Fibroblast of villous mesenchyme (primary cell): ENCODE measurements at regions not wholly inside any gene's neighbourhood (a gene's known extent, or its start where the extent isn't known, plus 50 kb on each side); places are given as distances from the start of the nearest gene placed in this dataset.
"Not testable (repeated sequence)": the region's sequence is repeated elsewhere in the genome, so short reads cannot be mapped to it uniquely, and the experiment has no call there.

Source experiments
- DNase-seq: peaks from one replicate; pipeline ENCODE4 v3.0.0-alpha.2; 2010; ENCODE audit warnings: low read depth
- H3K4me3 ChIP-seq: 2 replicates; pipeline ENCODE4 v1.5.1; 2011; ENCODE audit warnings: low read depth, mild to moderate bottlenecking, low read length
- TF ChIP-seq, protein P1 (sequence below): IDR thresholded peaks from 2 replicates; pipeline ENCODE4 v1.5.1; 2012; ENCODE audit warnings: low read depth, mild to moderate bottlenecking, low read length; ENCODE audit not compliant: insufficient read depth

DNA sequence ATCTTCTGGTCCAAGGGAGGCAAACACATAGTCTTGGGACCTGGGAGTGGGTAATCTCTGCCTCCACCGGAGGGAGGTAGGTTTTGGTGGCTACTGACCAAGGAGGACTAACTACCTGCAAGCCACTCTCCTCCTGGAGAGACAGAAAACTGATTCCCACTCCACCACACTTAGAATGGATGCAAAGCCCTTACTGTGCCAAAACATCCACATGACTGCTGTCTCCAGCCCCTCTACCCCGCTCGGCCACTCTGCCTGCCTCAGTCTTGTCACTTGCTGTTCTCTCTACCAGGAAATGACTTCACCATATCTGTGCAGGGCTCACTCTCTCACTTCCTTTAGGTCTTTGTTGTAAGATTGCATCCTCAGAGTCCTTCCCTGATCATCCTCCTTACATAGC, 129.5 kb upstream of the ARG1 start:
- TF ChIP-seq, protein P1, sequence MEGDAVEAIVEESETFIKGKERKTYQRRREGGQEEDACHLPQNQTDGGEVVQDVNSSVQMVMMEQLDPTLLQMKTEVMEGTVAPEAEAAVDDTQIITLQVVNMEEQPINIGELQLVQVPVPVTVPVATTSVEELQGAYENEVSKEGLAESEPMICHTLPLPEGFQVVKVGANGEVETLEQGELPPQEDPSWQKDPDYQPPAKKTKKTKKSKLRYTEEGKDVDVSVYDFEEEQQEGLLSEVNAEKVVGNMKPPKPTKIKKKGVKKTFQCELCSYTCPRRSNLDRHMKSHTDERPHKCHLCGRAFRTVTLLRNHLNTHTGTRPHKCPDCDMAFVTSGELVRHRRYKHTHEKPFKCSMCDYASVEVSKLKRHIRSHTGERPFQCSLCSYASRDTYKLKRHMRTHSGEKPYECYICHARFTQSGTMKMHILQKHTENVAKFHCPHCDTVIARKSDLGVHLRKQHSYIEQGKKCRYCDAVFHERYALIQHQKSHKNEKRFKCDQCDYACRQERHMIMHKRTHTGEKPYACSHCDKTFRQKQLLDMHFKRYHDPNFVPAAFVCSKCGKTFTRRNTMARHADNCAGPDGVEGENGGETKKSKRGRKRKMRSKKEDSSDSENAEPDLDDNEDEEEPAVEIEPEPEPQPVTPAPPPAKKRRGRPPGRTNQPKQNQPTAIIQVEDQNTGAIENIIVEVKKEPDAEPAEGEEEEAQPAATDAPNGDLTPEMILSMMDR = no peak
- no peak for DNase-seq
- H3K4me3 ChIP-seq = no peak overlapping the region

DNA sequence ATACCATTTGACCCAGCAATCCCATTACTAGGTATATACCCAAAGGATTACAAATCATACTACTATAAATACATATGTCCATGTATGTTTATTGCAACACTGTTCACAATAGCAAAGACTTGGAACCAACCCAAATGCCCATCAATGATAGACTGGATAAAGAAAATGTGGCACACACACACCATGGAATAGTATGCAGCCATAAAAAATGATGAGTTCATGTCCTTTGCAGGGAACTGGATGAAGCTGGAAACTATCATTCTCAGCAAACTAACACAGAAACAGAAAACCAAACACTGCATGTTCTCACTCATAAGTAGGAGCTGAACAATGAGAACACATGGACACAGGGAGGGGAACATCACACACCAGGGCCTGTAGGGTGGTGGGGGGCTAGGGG, 127.7 kb upstream of the ARG1 start:
- not testable (repeated sequence) for DNase-seq, H3K4me3 ChIP-seq

DNA sequence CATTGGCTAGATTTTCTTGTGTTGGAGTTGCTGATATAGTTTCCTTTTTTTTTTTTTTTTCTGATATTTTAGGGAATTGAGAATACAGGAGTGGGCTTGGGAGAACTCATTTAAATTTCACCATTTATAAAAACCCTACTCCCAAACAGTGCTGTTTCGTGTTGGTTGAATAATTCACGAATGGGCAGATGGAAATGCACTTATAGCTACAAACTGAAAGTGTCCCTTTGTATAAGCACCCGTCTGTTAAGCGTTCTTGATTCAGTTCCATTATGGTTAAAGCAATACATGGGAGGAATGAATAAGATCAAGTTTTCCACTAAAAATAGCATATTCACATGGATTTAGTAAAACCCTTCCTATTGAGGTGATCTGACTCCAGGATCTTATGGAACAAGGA, 122.2 kb upstream of the ARG1 start:
- TF ChIP-seq, protein P1 = no peak
- H3K4me3 ChIP-seq = no peak overlapping the region
- DNase-seq = no peak

DNA sequence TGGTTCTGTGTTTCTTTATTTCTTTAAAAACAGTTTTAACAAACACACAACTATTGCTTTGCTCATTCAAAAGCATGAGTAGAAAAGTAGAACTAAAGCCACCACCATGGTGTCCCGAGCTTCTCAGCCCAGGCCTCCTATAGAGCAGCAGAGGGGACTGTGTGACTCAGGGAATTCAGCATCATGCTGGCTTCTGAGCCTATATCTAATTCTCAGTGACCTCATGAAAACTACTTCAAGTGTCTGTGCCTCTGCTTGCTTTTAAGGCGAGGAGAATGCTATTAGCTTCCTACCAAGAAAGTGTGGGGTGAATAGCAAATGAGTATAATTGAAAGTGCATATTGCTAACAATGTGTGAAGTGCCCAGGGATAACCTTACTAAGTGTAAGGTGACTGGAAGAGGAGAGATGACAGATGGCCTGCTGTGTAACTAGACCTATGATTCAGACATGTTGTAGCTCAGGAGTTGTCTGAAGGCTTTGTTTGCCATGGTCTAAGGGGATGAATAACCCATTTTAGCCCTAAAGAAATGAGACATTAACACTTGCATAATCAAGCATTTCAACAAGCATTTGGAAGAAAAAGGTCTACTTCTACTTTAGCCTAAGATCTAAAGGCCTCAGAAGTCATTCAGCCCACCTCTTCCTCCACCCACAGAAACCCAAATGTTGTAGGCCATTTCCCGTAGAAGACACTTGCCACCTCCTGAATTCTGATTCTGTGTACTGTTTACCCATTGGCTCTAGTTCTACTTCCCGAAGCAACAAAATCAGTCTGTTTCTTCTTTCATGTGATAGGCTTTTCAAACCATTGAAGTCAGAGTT, 121.5 kb upstream of the ARG1 start:
- TF ChIP-seq, protein P1 = no peak
- H3K4me3 ChIP-seq = no peak overlapping the region
- no peak for DNase-seq

DNA sequence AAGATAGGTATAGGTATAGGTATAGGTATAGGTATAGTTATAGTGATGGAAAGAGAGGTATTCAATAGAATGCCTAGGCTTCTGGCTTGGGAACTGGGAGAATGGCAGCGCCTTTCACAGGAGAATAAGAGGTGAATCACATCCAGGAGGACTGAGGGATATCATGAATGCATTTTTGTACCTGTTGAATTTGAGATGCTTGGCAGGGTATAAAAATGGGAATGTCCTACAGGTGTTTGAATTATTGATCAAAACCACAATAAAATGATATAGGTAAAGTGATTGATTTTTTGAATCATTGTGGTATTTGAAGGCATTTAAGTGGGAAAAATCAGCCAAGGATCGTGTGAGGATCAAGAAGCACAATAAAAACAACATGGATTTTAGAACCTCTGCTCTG, 119.2 kb upstream of the ARG1 start:
- TF ChIP-seq, protein P1 = no peak
- DNase-seq = no peak

DNA sequence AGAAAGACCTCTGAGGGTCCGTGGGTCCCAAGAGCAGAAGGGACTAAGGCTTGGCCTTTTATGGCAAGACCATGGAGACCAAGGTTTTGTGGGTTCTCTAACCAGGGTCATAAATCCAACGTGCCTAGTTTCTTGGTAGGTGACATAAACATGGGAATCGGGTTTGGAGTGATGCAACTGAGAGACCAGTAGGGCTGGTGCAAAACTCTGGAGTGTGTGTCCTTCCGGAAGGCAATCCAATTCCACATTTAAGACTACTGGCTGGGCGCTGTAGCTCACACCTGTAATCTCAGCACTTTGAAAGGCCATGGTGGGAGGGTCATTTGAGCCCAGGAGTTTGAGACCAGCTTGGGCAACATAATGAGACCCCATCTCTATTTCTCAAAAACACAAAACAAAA, 116.5 kb upstream of the ARG1 start:
- TF ChIP-seq, protein P1 = no peak
- DNase-seq = no peak
- no peak overlapping the region for H3K4me3 ChIP-seq

More for the DNA sequence above, 119.2 kb upstream of the ARG1 start:
- no peak overlapping the region for H3K4me3 ChIP-seq

DNA sequence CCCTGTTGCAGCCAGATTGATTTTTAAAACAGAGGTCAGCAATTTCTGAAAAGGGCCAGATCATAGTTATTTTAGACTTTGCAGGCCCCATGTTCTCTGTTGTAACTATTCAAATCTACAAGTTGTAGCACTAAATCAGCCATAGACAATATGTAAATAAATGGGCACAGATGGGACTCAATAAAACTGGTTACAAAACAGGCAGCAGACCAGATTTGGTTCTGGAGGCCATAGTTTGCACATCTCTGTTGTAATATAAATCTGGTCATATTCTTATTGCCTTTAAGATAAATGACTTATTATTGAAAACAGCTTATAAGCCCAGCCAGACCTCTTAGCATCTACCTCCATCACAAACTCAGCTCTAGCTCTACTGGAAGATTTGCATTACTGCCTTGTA, 114.0 kb upstream of the ARG1 start:
- no peak for DNase-seq
- TF ChIP-seq, protein P1 = no peak
- no peak overlapping the region for H3K4me3 ChIP-seq
